ENCODE measurements at regions not wholly inside any gene's neighbourhood (a gene's known extent, or its start where the extent isn't known, plus 50 kb on each side); places are given as distances from the start of the nearest gene placed in this dataset.
"Not testable (repeated sequence)": the region's sequence is repeated elsewhere in the genome, so short reads cannot be mapped to it uniquely, and the experiment has no call there.

DNA sequence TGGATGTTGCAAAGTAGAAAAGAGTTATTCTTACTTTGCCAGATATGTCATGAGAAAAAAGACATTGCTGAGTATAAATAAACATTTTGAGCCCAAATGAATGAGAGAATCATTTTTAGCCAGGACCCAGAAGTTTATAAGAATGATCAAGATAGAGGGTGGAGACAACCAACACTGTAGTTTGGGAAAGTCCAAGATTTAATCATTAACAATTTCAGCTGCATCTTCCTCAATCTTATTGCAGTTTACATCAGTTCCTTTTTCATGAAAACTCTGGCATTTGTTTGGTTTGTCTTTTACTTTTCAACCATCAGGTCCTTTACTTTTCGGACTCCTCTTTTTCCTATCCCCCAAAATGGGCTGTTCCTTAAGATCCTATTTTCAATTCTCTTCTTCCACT lies 645.9 kb downstream of the ANKRD50 start:
- DNase-seq (no peak), FAIRE-seq (no peak), ATAC-seq (no peak)
- H3K4me3 ChIP-seq, result no peak overlapping the region
- H3K27ac ChIP-seq, result no peak overlapping the region
- no peaks in the 10 kb centered on the region for H3K36me3 ChIP-seq
- no peaks in the 10 kb centered on the region for H3K4me1 ChIP-seq
- intact Hi-C loops (cut with DNase I), result no loop called here
- no peaks in the 10 kb centered on the region for H3K27me3 ChIP-seq
- H3K9me3 ChIP-seq, result no peaks in the 10 kb centered on the region
- no peak for TF ChIP-seq CTCF (IDR thresholded peaks at IDR 0.05)
- 68 to 83% methylated on average over 1 of the region's 1 CpG for WGBS, 2 donors

- DNase-seq (no peak), ATAC-seq (no peak), FAIRE-seq (no peak)
- no peak for TF ChIP-seq CTCF (IDR thresholded peaks at IDR 0.05)
- H3K27ac ChIP-seq, result no peak overlapping the region
- no peaks in the 10 kb centered on the region for H3K36me3 ChIP-seq
- WGBS, 2 donors, result 86 to 97% methylated on average over 2 of the region's 2 CpGs
- no peak overlapping the region for H3K4me3 ChIP-seq
- no peaks in the 10 kb centered on the region for H3K9me3 ChIP-seq
- no peaks in the 10 kb centered on the region for H3K4me1 ChIP-seq
- H3K27me3 ChIP-seq, result no peaks in the 10 kb centered on the region
- intact Hi-C loops (cut with DNase I), result no loop called here
Observed at GRCh38 chr4:124067046-124067445, 645.5 kb downstream of the ANKRD50 start.

- Histone ChIP-seq H3K36me3 (no peaks in the 10 kb centered on the region), H3K9me3 (no peaks in the 10 kb centered on the region), H3K4me1 (no peaks in the 10 kb centered on the region), H3K27me3 (no peaks in the 10 kb centered on the region), H3K4me3 (no peak overlapping the region), H3K27ac (no peak overlapping the region)
- FAIRE-seq (no peak), DNase-seq (no peak), ATAC-seq (no peak)
- no peak for TF ChIP-seq CTCF (IDR thresholded peaks at IDR 0.05)
- intact Hi-C loops (cut with DNase I), result no loop called here
- 69 to 82% methylated on average over 3 of the region's 3 CpGs for WGBS, 2 donors
Observed at GRCh38 chr4:124070688-124071484, 641.6 kb downstream of the ANKRD50 start.

- H3K36me3 ChIP-seq; ATAC-seq; H3K27me3 ChIP-seq; H3K4me1 ChIP-seq; H3K9me3 ChIP-seq; DNase-seq; intact Hi-C loops (cut with DNase I); H3K4me3 ChIP-seq; FAIRE-seq; H3K27ac ChIP-seq: not testable (repeated sequence)
- WGBS, 2 donors, result 39 to 44% methylated on average over 2 of the region's 2 CpGs
Observed at GRCh38 chr4:124075276-124075675, 637.3 kb downstream of the ANKRD50 start.

GRCh38 chr4:124079174-124079780 lies 633.3 kb downstream of the ANKRD50 start:
- no peaks in the 10 kb centered on the region for H3K36me3 ChIP-seq
- 20% methylated on average over 1 of the region's 1 CpG for WGBS, 2 donors
- FAIRE-seq (no peak), DNase-seq (no peak), ATAC-seq (no peak)
- H3K27me3 ChIP-seq, result no peaks in the 10 kb centered on the region
- H3K9me3 ChIP-seq, result no peaks in the 10 kb centered on the region
- no peaks in the 10 kb centered on the region for H3K4me1 ChIP-seq
- intact Hi-C loops (cut with DNase I), result no loop called here
- H3K4me3 ChIP-seq, result no peak overlapping the region
- no peak overlapping the region for H3K27ac ChIP-seq
- TF ChIP-seq CTCF (IDR thresholded peaks at IDR 0.05), result no peak

Data from pancreas (tissue), 10 donors.